Breast epithelium (tissue), 3 donors: ENCODE measurements at regions not wholly inside any gene's neighbourhood (a gene's known extent, or its start where the extent isn't known, plus 50 kb on each side); places are given as distances from the start of the nearest gene placed in this dataset.

ENCODE experiments used
- POLR2A ChIP-seq: fragments of 450-650 bp; IDR thresholded peaks from one replicate; pipeline ENCODE4 v1.6.1; 2016; ENCODE audit warnings: antibody characterized with exemption, mild to moderate bottlenecking, moderate library complexity
- TF ChIP-seq, protein P1 (sequence below), 3 donors: fragments of 450-650 bp; IDR thresholded peaks; one replicate each; pipeline ENCODE4 v1.5.1; 2016 to 2017; ENCODE audit warnings: antibody characterized with exemption in 3 of 3, mild to moderate bottlenecking in 3 of 3, moderate library complexity in 3 of 3

DNA sequence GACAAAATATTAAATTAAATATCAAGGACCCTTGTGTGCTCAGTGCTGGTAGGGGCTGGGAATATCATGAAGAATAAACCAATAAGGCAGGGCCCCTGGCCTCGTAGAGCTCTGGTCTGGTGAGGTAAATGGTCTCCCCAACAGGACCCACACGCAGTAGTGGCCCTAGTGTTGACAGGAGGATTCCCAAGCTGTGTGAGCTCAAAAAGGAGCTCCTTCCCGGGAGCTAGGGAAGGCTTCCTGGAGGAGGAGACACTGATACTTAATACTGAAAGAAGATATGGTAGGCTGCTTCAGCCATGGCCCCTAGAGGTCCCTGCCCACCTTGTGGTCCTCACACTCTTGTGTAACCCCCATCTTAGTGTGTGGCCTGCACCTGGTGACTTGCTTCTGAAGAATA is 209.1 kb downstream of the NFATC2 start:
- TF ChIP-seq, protein P1, sequence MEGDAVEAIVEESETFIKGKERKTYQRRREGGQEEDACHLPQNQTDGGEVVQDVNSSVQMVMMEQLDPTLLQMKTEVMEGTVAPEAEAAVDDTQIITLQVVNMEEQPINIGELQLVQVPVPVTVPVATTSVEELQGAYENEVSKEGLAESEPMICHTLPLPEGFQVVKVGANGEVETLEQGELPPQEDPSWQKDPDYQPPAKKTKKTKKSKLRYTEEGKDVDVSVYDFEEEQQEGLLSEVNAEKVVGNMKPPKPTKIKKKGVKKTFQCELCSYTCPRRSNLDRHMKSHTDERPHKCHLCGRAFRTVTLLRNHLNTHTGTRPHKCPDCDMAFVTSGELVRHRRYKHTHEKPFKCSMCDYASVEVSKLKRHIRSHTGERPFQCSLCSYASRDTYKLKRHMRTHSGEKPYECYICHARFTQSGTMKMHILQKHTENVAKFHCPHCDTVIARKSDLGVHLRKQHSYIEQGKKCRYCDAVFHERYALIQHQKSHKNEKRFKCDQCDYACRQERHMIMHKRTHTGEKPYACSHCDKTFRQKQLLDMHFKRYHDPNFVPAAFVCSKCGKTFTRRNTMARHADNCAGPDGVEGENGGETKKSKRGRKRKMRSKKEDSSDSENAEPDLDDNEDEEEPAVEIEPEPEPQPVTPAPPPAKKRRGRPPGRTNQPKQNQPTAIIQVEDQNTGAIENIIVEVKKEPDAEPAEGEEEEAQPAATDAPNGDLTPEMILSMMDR (IDR thresholded peaks at IDR 0.05) = no peak
- no peak for TF ChIP-seq POLR2A
